B cell (primary cell): ENCODE measurements at regions not wholly inside any gene's neighbourhood (a gene's known extent, or its start where the extent isn't known, plus 50 kb on each side); places are given as distances from the start of the nearest gene placed in this dataset.

Experiments used
- EZH2 ChIP-seq: IDR thresholded peaks from 2 replicates; pipeline ENCODE4 v1.6.1; 2012; ENCODE audit warnings: borderline replicate concordance, low read depth, mild to moderate bottlenecking, moderate library complexity, low read length; ENCODE audit not compliant: insufficient read depth, poor library complexity, severe bottlenecking
- TF ChIP-seq, protein P1 (sequence below): fragments of 200-600 bp; IDR thresholded peaks from one replicate; pipeline ENCODE4 v1.8.0; 2022; ENCODE audit warnings: antibody characterized with exemption, mild to moderate bottlenecking

DNA sequence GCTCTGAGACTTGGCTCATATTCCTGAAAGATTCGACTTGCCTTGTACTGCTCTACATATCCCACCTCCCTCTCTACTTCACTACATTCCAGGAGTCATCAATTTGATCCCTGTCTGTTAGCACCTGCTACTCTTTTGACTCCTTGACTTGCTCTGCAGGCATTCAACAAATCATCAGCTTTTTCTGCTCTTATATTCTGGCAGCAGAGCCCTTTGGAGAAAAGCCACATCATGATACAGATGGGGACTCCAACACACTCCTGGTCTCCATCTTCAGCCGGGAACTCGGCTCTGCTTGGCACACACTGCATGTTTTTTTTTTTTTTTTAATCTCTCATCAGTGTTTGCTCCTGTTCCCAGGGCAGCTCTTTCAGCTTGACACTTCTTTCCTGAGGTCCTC lies 293.2 kb upstream of the LCORL start:
- TF ChIP-seq, protein P1, sequence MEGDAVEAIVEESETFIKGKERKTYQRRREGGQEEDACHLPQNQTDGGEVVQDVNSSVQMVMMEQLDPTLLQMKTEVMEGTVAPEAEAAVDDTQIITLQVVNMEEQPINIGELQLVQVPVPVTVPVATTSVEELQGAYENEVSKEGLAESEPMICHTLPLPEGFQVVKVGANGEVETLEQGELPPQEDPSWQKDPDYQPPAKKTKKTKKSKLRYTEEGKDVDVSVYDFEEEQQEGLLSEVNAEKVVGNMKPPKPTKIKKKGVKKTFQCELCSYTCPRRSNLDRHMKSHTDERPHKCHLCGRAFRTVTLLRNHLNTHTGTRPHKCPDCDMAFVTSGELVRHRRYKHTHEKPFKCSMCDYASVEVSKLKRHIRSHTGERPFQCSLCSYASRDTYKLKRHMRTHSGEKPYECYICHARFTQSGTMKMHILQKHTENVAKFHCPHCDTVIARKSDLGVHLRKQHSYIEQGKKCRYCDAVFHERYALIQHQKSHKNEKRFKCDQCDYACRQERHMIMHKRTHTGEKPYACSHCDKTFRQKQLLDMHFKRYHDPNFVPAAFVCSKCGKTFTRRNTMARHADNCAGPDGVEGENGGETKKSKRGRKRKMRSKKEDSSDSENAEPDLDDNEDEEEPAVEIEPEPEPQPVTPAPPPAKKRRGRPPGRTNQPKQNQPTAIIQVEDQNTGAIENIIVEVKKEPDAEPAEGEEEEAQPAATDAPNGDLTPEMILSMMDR = no peak
- no peak for TF ChIP-seq EZH2
